A549 (cell line): ENCODE measurements at regions not wholly inside any gene's neighbourhood (a gene's known extent, or its start where the extent isn't known, plus 50 kb on each side); places are given as distances from the start of the nearest gene placed in this dataset.

Source experiments
- ATAC-seq, 2 experiments: fragments of 200-7000 bp in 1 of 2; fragments of >200 bp in 1 of 2; cut with Nextera tagmentation in 1 of 2; cut with Tn5 transposase in 1 of 2; 3 replicates each; pipeline versions ENCODE4 v1.8.0 to v1.9.1; 2018 to 2020; ENCODE audit warnings: mild to moderate bottlenecking in 1 of 2, moderate library complexity in 1 of 2
- CTCF ChIA-PET: fragments of 300-600 bp; sonication (Branson Sonifier 250); formaldehyde crosslinking; extraction: SDS; loops from one replicate; lab custom pipeline; 2021; ENCODE audit warnings: antibody characterized with exemption, inconsistent platforms; lab: Yijun Ruan, JAX
- POLR2A ChIA-PET: fragments of 350-600 bp; formaldehyde crosslinking; extraction: SDS; loops from one replicate; lab custom pipeline; 2021; ENCODE audit warnings: antibody characterized with exemption, inconsistent platforms; lab: Yijun Ruan, JAX
- DNase-seq, 2 experiments: peaks; one replicate each; pipeline versions ENCODE4 v3.0.0 to v3.0.0-alpha.2; 2011 to 2016; ENCODE audit warnings: low read depth in 1 of 2, low spot score in 1 of 2
- FAIRE-seq: peaks from 2 replicates; lab custom pipeline; 2011; peaks lifted over from hg19 to GRCh38; lab: Jason Lieb, UNC
- H3K27ac ChIP-seq, 2 experiments: fragments of >200 bp; sonication (Bioruptor Twin); formaldehyde crosslinking; 3 replicates each; pipeline ENCODE4 v1.5.1; 2016 to 2017
- H3K4me1 ChIP-seq: fragments of >200 bp; sonication (Bioruptor Twin); formaldehyde crosslinking; 3 replicates; pipeline ENCODE4 v1.6.1; 2016
- H3K4me2 ChIP-seq: fragments of >200 bp; sonication (Bioruptor Twin); formaldehyde crosslinking; 3 replicates; pipeline ENCODE4 v1.6.1; 2016
- H3K4me3 ChIP-seq: fragments of >200 bp; sonication (Bioruptor Twin); formaldehyde crosslinking; 3 replicates; pipeline ENCODE4 v1.5.1; 2016
- H3K9me3 ChIP-seq: fragments of >200 bp; sonication (Bioruptor Twin); formaldehyde crosslinking; 3 replicates; pipeline ENCODE4 v1.6.1; 2016
- BHLHE40 ChIP-seq: IDR thresholded peaks from 2 replicates; pipeline ENCODE4 v1.6.1; 2012; ENCODE audit warnings: low read depth, low read length, inconsistent platforms
- E2F6 ChIP-seq: IDR thresholded peaks from 2 replicates; pipeline ENCODE4 v1.6.1; 2012; ENCODE audit warnings: low read depth, borderline replicate concordance
- EHMT2 ChIP-seq: fragments of 200-600 bp; sonication (generic); IDR thresholded peaks from 2 replicates; pipeline ENCODE4 v1.6.1; 2016; ENCODE audit warnings: antibody characterized with exemption, low read depth, mild to moderate bottlenecking, moderate library complexity
- HES2 ChIP-seq: fragments of >200 bp; sonication (Bioruptor Twin); formaldehyde crosslinking; IDR thresholded peaks from 2 replicates; pipeline ENCODE4 v1.6.1; 2016
- HOXB5 ChIP-seq: fragments of 250-450 bp; sonication (Bioruptor Pico); IDR thresholded peaks from 2 replicates; pipeline ENCODE4 v1.5.0; 2020; ENCODE audit warnings: mild to moderate bottlenecking, moderate library complexity
- JUN ChIP-seq, 2 experiments: fragments of >200 bp; sonication (Bioruptor Twin); formaldehyde crosslinking; IDR thresholded peaks; 2 replicates in 1 of 2; 3 replicates in 1 of 2; pipeline ENCODE4 v1.6.1; 2016 to 2017
- KDM1A ChIP-seq: fragments of 200-600 bp; sonication (generic); IDR thresholded peaks from 2 replicates; pipeline ENCODE4 v1.6.1; 2016; ENCODE audit warnings: low read depth, mild to moderate bottlenecking
- MAZ ChIP-seq: fragments of 150-350 bp; IDR thresholded peaks from 2 replicates; pipeline ENCODE4 v1.6.1; 2014; ENCODE audit warnings: antibody characterized with exemption, low read depth, low read length, borderline replicate concordance
- NFE2L2 ChIP-seq: fragments of 150-350 bp; conservative IDR thresholded peaks from 2 replicates; pipeline ENCODE4 v1.6.1; 2014; ENCODE audit warnings: low read length
- NPAS2 ChIP-seq: fragments of 250-450 bp; sonication (Bioruptor Pico); IDR thresholded peaks from 2 replicates; pipeline ENCODE4 v1.8.0; 2022; ENCODE audit warnings: mild to moderate bottlenecking, moderate library complexity, borderline replicate concordance
- NR3C1 ChIP-seq: fragments of >200 bp; sonication (Bioruptor Twin); formaldehyde crosslinking; IDR thresholded peaks from 3 replicates; pipeline ENCODE4 v1.6.1; 2017
- PHF8 ChIP-seq: fragments of 200-600 bp; sonication (generic); IDR thresholded peaks from 2 replicates; pipeline ENCODE4 v1.6.1; 2016; ENCODE audit warnings: low read depth, mild to moderate bottlenecking, antibody characterized with exemption, moderate library complexity, borderline replicate concordance
- RAD21 ChIP-seq, 2 experiments: fragments of >200 bp in 1 of 2; sonication (Bioruptor Twin) in 1 of 2; formaldehyde crosslinking in 1 of 2; IDR thresholded peaks in 1 of 2; conservative IDR thresholded peaks in 1 of 2; 2 replicates in 1 of 2; 3 replicates in 1 of 2; pipeline ENCODE4 v1.6.1; 2012 to 2018; ENCODE audit warnings: inconsistent platforms in 1 of 2
- RARB ChIP-seq: fragments of 250-450 bp; sonication (Bioruptor Pico); IDR thresholded peaks from 2 replicates; pipeline ENCODE4 v1.8.0; 2021; ENCODE audit warnings: mild to moderate bottlenecking, moderate library complexity
- RCOR1 ChIP-seq: fragments of 150-350 bp; IDR thresholded peaks from 2 replicates; pipeline ENCODE4 v1.6.1; 2014; ENCODE audit warnings: antibody characterized with exemption, low read length, low read depth
- REST ChIP-seq: fragments of 200-600 bp; sonication (generic); IDR thresholded peaks from 2 replicates; pipeline ENCODE4 v1.6.1; 2016; ENCODE audit warnings: antibody characterized with exemption, mild to moderate bottlenecking, moderate library complexity
- RFX5 ChIP-seq: fragments of 450-650 bp; IDR thresholded peaks from 2 replicates; pipeline ENCODE4 v1.7.1; 2014; ENCODE audit warnings: antibody characterized with exemption, mild to moderate bottlenecking, moderate library complexity
- RNF2 ChIP-seq: fragments of 200-600 bp; sonication (generic); IDR thresholded peaks from 2 replicates; pipeline ENCODE4 v1.6.1; 2016; ENCODE audit warnings: low read depth, mild to moderate bottlenecking, antibody characterized with exemption, moderate library complexity, borderline replicate concordance
- SREBF2 ChIP-seq: fragments of 450-650 bp; IDR thresholded peaks from 2 replicates; pipeline ENCODE4 v1.6.1; 2014; ENCODE audit warnings: mild to moderate bottlenecking, moderate library complexity
- TFCP2L1 ChIP-seq: fragments of 250-450 bp; sonication (Bioruptor Pico); IDR thresholded peaks from 2 replicates; pipeline ENCODE4 v1.5.0; 2021; ENCODE audit warnings: mild to moderate bottlenecking
- TP53 ChIP-seq: fragments of 250-450 bp; sonication (Bioruptor Pico); IDR thresholded peaks from 2 replicates; pipeline ENCODE4 v1.5.0; 2021; ENCODE audit warnings: mild to moderate bottlenecking, moderate library complexity
- ZC3H11A ChIP-seq: fragments of 450-650 bp; IDR thresholded peaks from 2 replicates; pipeline ENCODE4 v1.6.1; 2014; ENCODE audit warnings: antibody characterized with exemption, mild to moderate bottlenecking
- ZFP36 ChIP-seq: fragments of 450-650 bp; IDR thresholded peaks from 2 replicates; pipeline ENCODE4 v1.6.1; 2014; ENCODE audit warnings: borderline replicate concordance; ENCODE audit not compliant: partially characterized antibody
- WGBS: methylation state at CpG from one replicate; pipeline ENCODE4 v1.1.6; 2017; ENCODE audit errors: missing lambda C conversion rate; 5-methylcytosine and 5-hydroxymethylcytosine counted together

GRCh38 chr3:7874116-7874515, 627.5 kb upstream of the LMCD1 start:
- no peak overlapping the region for H3K4me2 ChIP-seq
- no peak for FAIRE-seq

GRCh38 chr3:7875925-7876324, 625.7 kb upstream of the LMCD1 start:
- FAIRE-seq = no peak
- H3K4me3 ChIP-seq = no peak overlapping the region
- H3K9me3 ChIP-seq = no peaks in the 10 kb centered on the region
- DNase-seq = no peak
- CTCF ChIA-PET = no interaction called here
- H3K4me2 ChIP-seq = no peak overlapping the region
- POLR2A ChIA-PET = no interaction called here
- no peak for TF ChIP-seq EHMT2
- TF ChIP-seq HOXB5 = no peak
- TF ChIP-seq E2F6 = no peak
- TF ChIP-seq JUN (IDR thresholded peaks at IDR 0.05) = no peak
- TF ChIP-seq RCOR1 = no peak
- no peak for TF ChIP-seq HES2
- no peak for TF ChIP-seq NFE2L2
- TF ChIP-seq RAD21 (conservative IDR thresholded peaks at IDR 0.05 in 1 of 2, IDR thresholded peaks at IDR 0.05 in 1 of 2) = no peak
- H3K4me1 ChIP-seq = no peaks in the 10 kb centered on the region
- H3K27ac ChIP-seq = no peak overlapping the region
- no peak for ATAC-seq

More at GRCh38 chr3:7874116-7874515, 627.5 kb upstream of the LMCD1 start:
- ChIA-PET CTCF (no interaction called here), POLR2A (no interaction called here)
- no peak overlapping the region for H3K27ac ChIP-seq
- no peak for DNase-seq
- no peaks in the 10 kb centered on the region for H3K4me1 ChIP-seq
- no peak overlapping the region for H3K4me3 ChIP-seq
- no peak for ATAC-seq
- TF ChIP-seq TP53 (CRISPR knock-in tag) = no peak
- no peak for TF ChIP-seq RFX5
- no peak for TF ChIP-seq MAZ
- H3K9me3 ChIP-seq = no peaks in the 10 kb centered on the region
- 21% methylated on average over 1 of the region's 1 CpG for WGBS

GRCh38 chr3:7876741-7877297, 624.8 kb upstream of the LMCD1 start:
- Histone ChIP-seq H3K9me3 (no peaks in the 10 kb centered on the region), H3K27ac (no peak overlapping the region), H3K4me3 (no peak overlapping the region), H3K4me2 (no peak overlapping the region), H3K4me1 (no peaks in the 10 kb centered on the region)
- WGBS = 13% methylated on average over 3 of the region's 3 CpGs
- FAIRE-seq = no peak
- ATAC-seq = no peak
- CTCF ChIA-PET = no interaction called here
- POLR2A ChIA-PET = no interaction called here
- no peak for TF ChIP-seq ZC3H11A
- TF ChIP-seq REST = no peak
- TF ChIP-seq TFCP2L1 (CRISPR knock-in tag) = no peak
- no peak for TF ChIP-seq TP53 (CRISPR knock-in tag)
- no peak for TF ChIP-seq NFE2L2
- no peak for TF ChIP-seq KDM1A
- no peak for TF ChIP-seq JUN (IDR thresholded peaks at IDR 0.05)
- TF ChIP-seq BHLHE40 = no peak
- TF ChIP-seq NPAS2 (CRISPR knock-in tag) = no peak
- TF ChIP-seq SREBF2 = no peak
- TF ChIP-seq HES2 = no peak
- TF ChIP-seq PHF8 = no peak
- TF ChIP-seq NR3C1 = no peak
- no peak for TF ChIP-seq RARB (CRISPR knock-in tag)
- TF ChIP-seq RNF2 = no peak
- TF ChIP-seq ZFP36 = no peak
- no peak for DNase-seq
